Mammary epithelial cell (primary cell): ENCODE measurements at regions not wholly inside any gene's neighbourhood (a gene's known extent, or its start where the extent isn't known, plus 50 kb on each side); places are given as distances from the start of the nearest gene placed in this dataset.

Experiments
- EZH2 ChIP-seq: IDR thresholded peaks from 2 replicates; pipeline ENCODE4 v1.6.1; 2012; ENCODE audit warnings: low read length, inconsistent platforms, borderline replicate concordance
- TF ChIP-seq, protein P1 (sequence below), 2 donors: IDR thresholded peaks in 1 of 2; conservative IDR thresholded peaks in 1 of 2; 2 replicates each; pipeline ENCODE4 v1.5.1; 2011 to 2012; ENCODE audit warnings: inconsistent platforms in 2 of 2, low read length in 2 of 2, mild to moderate bottlenecking in 2 of 2, control low read depth in 1 of 2, low read depth in 1 of 2; ENCODE audit not compliant: insufficient read depth in 1 of 2; ENCODE audit errors: extremely low read depth in 1 of 2

DNA sequence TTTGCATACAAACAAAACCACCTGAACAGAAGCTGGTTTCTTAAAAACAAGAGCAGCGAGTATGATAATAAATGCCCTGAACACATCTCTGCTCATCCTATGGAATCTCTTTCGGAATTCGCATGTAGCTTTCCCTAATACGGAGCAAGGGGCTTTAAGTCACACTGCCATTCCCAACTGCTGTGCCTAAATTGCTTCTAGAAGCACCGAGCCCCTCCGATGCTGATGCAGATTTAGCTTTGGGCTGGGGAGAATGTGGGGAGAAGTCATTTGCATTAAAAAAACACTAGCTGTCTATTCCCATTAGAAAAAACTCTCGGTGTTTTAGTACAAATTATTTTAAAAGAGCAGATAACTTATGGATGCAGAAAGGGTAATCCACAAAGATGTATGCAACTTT, 76.9 kb downstream of the CD83 start:
- TF ChIP-seq, protein P1, sequence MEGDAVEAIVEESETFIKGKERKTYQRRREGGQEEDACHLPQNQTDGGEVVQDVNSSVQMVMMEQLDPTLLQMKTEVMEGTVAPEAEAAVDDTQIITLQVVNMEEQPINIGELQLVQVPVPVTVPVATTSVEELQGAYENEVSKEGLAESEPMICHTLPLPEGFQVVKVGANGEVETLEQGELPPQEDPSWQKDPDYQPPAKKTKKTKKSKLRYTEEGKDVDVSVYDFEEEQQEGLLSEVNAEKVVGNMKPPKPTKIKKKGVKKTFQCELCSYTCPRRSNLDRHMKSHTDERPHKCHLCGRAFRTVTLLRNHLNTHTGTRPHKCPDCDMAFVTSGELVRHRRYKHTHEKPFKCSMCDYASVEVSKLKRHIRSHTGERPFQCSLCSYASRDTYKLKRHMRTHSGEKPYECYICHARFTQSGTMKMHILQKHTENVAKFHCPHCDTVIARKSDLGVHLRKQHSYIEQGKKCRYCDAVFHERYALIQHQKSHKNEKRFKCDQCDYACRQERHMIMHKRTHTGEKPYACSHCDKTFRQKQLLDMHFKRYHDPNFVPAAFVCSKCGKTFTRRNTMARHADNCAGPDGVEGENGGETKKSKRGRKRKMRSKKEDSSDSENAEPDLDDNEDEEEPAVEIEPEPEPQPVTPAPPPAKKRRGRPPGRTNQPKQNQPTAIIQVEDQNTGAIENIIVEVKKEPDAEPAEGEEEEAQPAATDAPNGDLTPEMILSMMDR (conservative IDR thresholded peaks at IDR 0.05 in 1 of 2, IDR thresholded peaks at IDR 0.05 in 1 of 2; ENCODE audit: extremely low read depth in 1 of 2, insufficient read depth in 1 of 2, low read depth in 1 of 2, low read length in 2 of 2), result no peak
- TF ChIP-seq EZH2, result no peak
